Hepatic stellate cell (primary cell): ENCODE measurements at regions not wholly inside any gene's neighbourhood (a gene's known extent, or its start where the extent isn't known, plus 50 kb on each side); places are given as distances from the start of the nearest gene placed in this dataset.
"Not testable (repeated sequence)": the region's sequence is repeated elsewhere in the genome, so short reads cannot be mapped to it uniquely, and the experiment has no call there.

ENCODE experiments used
- DNase-seq: peaks from one replicate; pipeline ENCODE4 v3.0.0; 2011; ENCODE audit warnings: low spot score

DNA sequence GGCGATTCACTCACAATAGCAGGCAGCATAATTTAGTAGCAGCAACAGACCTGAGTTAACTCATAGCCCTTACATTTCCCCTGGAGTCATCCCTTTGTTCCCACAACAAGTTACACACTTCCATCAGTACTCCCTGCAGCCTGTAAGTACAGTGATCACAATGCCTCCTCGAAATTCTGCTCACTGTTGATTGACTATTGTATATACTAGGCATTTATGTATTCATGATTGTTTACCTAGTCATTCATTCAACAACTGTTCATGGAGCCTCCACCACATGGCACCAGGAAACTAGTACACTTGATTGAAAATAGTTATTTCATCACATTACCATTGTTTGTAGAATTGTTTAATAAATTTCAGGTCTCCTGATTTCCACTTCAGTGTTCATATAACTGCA, 71.4 kb upstream of the P3H2 start:
- DNase-seq = no peak

DNA sequence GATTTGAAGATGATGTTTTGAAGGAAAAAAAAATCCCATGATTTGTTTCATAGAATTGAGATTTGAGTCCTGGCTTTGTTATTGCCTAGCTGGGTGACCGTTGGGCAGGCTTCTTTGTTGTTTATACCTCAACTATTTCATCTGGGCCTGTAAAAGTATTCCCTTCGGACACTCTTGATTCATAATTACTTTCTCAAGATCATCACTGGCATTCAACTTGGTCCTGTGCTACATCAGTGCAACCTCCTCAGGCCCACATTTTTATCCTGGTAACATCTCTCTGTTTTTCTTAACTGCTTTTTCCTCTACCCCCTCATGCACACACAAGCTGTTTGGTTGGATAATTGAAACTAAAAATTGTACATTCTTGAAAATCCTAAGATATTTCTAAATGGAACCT, 67.5 kb upstream of the P3H2 start:
- DNase-seq = no peak

DNA sequence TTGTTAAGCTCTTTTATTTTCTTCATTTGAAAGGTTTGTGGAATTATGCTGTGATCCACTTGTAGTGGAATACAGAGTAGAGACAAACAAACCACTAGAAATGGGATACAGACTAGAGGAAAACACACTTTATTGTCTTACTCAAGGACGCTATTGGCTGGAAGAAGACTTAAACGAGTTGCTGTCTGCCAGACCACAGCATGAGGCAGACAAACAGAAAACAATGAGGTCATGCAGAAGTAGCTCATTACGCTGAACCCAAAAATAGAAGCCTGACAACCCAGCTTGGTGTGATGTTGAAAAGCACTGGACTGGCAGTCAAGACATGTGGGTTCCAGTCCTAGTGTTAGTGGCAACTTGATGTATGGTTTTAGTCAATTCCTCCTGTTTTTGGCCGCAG, 62.4 kb upstream of the P3H2 start:
- DNase-seq = peak; percentile 69

DNA sequence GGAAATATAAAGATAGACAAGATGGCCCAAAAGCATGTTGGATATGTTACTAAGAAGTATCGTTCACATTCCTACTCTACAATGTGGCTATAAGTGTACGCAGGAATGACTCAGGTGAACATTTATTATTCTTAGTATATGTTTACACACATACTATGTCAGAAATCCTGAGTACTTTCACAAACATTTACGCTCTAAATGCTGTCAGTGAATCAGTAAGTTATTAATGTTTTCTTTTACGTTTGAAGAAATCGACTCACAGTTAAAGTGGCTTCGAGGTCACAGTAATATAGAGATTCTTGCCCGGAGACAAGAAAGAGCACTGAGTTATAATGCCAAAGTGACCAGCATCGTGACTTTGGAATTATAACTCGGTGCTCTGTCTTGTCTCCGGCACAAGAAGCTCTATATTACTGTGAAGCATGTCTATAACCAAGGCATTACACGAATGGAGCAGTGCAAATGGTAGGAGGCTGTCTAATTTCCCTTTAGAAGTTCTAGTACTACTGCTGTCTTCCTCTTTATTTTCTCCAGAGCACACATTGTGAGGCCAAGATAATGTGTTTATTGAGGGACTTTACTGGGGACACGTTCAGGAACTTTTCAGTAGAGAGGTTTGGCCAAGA, 61.8 kb upstream of the P3H2 start:
- no peak for DNase-seq

DNA sequence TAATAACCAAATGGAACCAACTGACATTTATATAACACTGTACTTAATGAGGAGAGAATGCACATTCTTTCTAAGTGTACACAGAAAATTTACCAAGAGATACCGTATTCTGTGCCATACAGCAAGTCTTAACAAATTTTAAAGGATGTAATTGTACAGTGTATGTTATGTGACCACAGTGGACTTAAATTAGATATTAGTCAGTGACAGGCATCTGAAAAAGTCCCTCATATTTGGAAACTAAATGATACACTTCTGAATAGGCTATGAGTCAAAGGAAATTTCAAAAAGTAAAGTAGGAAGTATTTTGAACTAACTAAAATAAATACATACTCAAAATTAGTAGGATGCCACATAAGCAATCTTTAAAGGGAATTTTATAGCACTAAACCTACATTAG, 59.6 kb upstream of the P3H2 start:
- peak; percentile 37 for DNase-seq

DNA sequence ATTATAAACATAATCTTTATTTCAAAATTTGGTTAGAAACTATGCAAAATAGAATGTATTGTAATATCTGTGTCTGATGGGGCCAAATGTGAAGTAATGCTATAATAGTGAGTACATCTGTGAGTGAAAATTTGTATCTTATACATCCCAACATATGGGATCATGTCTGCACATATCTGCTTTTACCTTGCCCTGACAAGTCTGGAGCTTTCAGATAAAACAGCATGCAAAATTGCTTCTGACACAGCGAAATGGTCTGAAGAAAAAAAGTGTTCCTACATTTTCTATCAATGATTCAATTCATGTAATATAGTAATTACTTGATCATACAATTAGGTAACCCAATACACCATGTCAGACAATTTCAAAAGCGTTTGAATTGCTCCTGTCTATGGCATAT, 58.1 kb upstream of the P3H2 start:
- no peak for DNase-seq

DNA sequence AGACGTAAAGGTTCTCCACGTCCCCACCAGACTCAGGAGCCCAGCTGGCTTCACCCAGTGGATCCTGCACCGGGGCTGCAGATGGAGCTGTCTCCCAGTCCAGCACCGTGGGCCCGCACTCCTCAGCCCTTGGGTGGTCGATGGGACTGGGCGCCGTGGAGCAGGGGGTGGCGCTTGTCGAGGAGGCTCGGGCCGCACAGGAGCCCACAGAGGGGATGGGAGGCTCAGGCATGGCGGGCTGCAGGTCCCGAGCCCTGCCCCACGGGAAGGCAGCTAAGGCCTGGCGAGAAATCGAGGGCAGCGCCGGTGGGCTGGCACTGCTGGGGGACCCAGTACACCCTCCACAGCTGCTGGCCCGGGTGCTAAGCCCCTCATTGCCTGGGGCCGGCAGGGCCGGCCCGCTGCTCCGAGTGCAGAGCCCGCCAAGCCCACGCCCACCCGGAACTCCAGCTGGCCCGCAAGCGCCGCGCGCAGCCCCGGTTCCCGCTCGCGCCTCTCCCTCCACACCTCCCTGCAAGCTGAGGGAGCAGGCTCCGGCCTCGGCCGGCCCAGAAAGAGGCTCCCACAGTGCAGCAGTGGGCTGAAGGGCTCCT, 56.3 kb upstream of the P3H2 start:
- DNase-seq = not testable (repeated sequence)

DNA sequence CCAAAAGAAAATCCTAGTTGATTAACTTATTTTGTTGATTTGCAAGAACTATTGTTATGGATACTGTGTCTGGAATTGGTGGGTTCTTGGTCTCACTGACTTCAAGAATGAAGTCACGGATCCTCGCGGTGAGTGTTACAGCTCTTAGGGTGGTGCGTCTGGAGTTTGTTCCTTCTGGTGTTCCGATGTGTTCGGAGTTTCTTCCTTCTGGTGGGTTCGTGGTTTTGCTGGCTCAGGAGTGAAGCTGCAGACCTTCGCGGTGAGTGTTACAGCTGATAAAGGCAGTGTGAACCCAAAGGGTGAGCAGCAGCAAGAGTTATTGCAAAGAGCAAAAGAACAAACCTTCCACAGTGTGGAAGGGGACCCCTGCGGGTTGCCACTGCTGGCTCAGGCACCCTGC, 55.4 kb upstream of the P3H2 start:
- not testable (repeated sequence) for DNase-seq

DNA sequence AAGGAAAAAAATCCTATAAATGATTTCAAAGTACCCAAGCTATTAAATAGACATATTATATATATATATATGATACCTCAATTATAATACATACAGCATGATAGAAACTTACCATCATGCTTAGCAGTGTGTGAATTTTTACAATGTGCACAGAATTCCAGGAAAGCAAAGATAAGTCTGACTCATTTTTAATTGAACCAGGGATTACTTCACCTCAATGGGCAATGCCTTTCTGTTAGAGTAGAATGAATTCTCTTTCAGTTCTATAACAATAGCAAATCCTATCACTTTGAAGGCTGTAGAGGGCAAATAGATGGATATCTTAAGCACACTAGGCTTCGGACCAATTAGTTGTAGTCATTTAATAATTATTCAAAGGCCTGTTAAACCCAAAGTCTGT, 54.8 kb upstream of the P3H2 start:
- DNase-seq = no peak

DNA sequence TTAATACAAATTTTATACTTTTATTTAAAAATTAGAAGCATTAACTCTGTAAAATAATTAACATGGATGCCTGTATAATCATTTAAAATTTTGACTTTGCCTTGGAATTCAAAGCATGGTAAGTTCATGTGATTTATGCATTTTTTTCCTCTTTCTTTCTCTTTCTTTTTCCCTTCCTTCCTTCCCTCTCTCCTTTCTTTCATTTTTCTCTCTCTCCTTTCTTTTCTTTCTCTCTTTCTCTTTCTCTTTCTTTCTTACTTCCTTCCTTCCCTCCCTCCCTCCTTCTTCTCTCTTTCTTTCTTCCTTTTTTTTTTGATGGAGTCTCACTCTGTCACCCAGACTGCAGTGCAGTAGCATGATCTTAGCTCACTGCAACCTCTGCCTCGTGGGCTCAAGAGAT, 53.8 kb upstream of the P3H2 start:
- DNase-seq = no peak

DNA sequence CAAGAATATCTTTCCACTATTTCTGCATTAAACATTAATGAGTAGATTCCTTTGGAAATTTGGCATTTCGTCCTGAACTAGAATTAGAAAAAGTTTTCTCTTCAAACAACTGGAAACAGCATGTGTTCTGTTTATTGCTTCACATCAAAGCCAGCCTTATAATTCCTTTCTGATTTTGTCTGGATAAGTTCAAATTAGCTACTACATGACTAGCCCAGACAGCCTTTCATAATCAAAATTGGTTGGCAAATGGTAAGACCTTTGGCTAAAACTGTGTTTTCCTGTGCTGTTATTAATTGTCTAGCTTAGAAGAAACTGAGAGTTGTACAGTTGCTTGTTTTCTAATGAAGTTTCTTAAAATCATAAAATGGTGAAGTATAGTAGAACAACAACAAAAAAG, 52.7 kb upstream of the P3H2 start:
- no peak for DNase-seq

DNA sequence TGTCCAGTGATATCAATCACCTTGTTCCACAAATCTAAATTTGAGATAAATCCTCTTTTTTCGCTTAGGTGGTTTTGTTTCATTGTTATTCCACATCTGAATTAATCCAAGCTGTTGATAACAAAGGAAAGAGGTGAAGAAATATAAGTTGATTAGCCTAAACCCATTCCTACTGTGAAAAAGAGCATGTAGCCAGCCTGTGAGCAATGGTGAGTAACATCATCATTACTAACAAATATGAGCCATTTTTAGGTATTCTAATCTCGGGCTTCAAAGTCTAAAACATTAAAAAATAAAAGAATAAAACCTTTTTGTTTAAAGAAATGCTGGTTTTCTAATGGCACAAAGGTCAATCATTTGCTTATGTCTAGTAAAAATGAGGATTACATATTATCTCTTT, 52.1 kb upstream of the P3H2 start:
- DNase-seq = no peak
